M059J (cell line): ENCODE measurements at regions not wholly inside any gene's neighbourhood (a gene's known extent, or its start where the extent isn't known, plus 50 kb on each side); places are given as distances from the start of the nearest gene placed in this dataset.
"Not testable (repeated sequence)": the region's sequence is repeated elsewhere in the genome, so short reads cannot be mapped to it uniquely, and the experiment has no call there.

ENCODE experiments used
- DNase-seq: peaks from one replicate; pipeline ENCODE4 v3.0.0-alpha.2; 2012; ENCODE audit warnings: low read depth

- DNase-seq: no peak
Measured at GRCh38 chr3:174336784-174337183, 522.4 kb upstream of the NAALADL2 start.

GRCh38 chr3:174337227-174337626 lies 521.9 kb upstream of the NAALADL2 start:
- no peak for DNase-seq

- no peak for DNase-seq
Measured at GRCh38 chr3:174340624-174341587, 518.2 kb upstream of the NAALADL2 start.

- DNase-seq: no peak
Measured at GRCh38 chr3:174342171-174342570, 517.0 kb upstream of the NAALADL2 start.

GRCh38 chr3:174342941-174343501 lies 516.1 kb upstream of the NAALADL2 start:
- no peak for DNase-seq

GRCh38 chr3:174346141-174346540 lies 513.0 kb upstream of the NAALADL2 start:
- DNase-seq: no peak

GRCh38 chr3:174346571-174346970 lies 512.6 kb upstream of the NAALADL2 start:
- DNase-seq: no peak

GRCh38 chr3:174347474-174348138 lies 511.5 kb upstream of the NAALADL2 start:
- DNase-seq: no peak

- no peak for DNase-seq
Measured at GRCh38 chr3:174352227-174352626, 506.9 kb upstream of the NAALADL2 start.

- peak; percentile 64 for DNase-seq
Measured at GRCh38 chr3:174355505-174355904, 503.6 kb upstream of the NAALADL2 start.

- DNase-seq: peak; percentile 50
Measured at GRCh38 chr3:174356596-174356995, 502.5 kb upstream of the NAALADL2 start.

- peak; percentile 36 for DNase-seq
Measured at GRCh38 chr3:174358252-174358651, 500.9 kb upstream of the NAALADL2 start.

- DNase-seq: no peak
Measured at GRCh38 chr3:174362556-174362955, 496.6 kb upstream of the NAALADL2 start.

GRCh38 chr3:174363256-174363655 lies 495.9 kb upstream of the NAALADL2 start:
- peak; percentile 44 for DNase-seq

- DNase-seq: no peak
Measured at GRCh38 chr3:174365796-174366195, 493.3 kb upstream of the NAALADL2 start.

- DNase-seq: not testable (repeated sequence)
Measured at GRCh38 chr3:174366904-174367303, 492.2 kb upstream of the NAALADL2 start.

GRCh38 chr3:174376346-174376745 lies 482.8 kb upstream of the NAALADL2 start:
- DNase-seq: peak; percentile 47

GRCh38 chr3:174377096-174377495 lies 482.0 kb upstream of the NAALADL2 start:
- no peak for DNase-seq

- no peak for DNase-seq
Measured at GRCh38 chr3:174377684-174378083, 481.4 kb upstream of the NAALADL2 start.

- DNase-seq: no peak
Measured at GRCh38 chr3:174382878-174383277, 476.3 kb upstream of the NAALADL2 start.

GRCh38 chr3:174387736-174388135 lies 471.4 kb upstream of the NAALADL2 start:
- no peak for DNase-seq

- DNase-seq: peak; percentile 34
Measured at GRCh38 chr3:174397848-174398247, 461.3 kb upstream of the NAALADL2 start.

- DNase-seq: no peak
Measured at GRCh38 chr3:174398761-174399160, 460.4 kb upstream of the NAALADL2 start.
